Cardiac muscle cell (in vitro differentiated cells and primary cell): ENCODE measurements at regions not wholly inside any gene's neighbourhood (a gene's known extent, or its start where the extent isn't known, plus 50 kb on each side); places are given as distances from the start of the nearest gene placed in this dataset.

Source experiments
- DNase-seq, 2 donors: peaks; one replicate each; pipeline versions ENCODE4 v3.0.0 to v3.0.0-alpha.2; 2010 to 2017; ENCODE audit warnings: low read depth in 1 of 2, low spot score in 1 of 2
- H3K27ac ChIP-seq: fragments of 200-600 bp; sonication (generic); 2 replicates; pipeline ENCODE4 v1.5.1; 2016
- H3K27me3 ChIP-seq: fragments of 200-600 bp; sonication (generic); 2 replicates; pipeline ENCODE4 v1.6.0; 2016; ENCODE audit warnings: control low read depth
- H3K36me3 ChIP-seq: fragments of 200-600 bp; sonication (generic); 2 replicates; pipeline ENCODE4 v1.5.1; 2016; ENCODE audit warnings: control low read depth
- H3K4me1 ChIP-seq: fragments of 200-600 bp; sonication (generic); 2 replicates; pipeline ENCODE4 v1.8.1; 2017; ENCODE audit warnings: low read depth, mild to moderate bottlenecking, mixed run types
- H3K4me3 ChIP-seq: fragments of 200-600 bp; sonication (generic); 2 replicates; pipeline ENCODE4 v1.5.1; 2016; ENCODE audit warnings: mild to moderate bottlenecking
- H3K9me3 ChIP-seq: fragments of 200-600 bp; sonication (generic); 2 replicates; pipeline ENCODE4 v1.5.1; 2017; ENCODE audit warnings: low read depth, mild to moderate bottlenecking, control low read depth
- CTCF ChIP-seq: IDR thresholded peaks from 2 replicates; pipeline ENCODE4 v1.5.1; 2012; ENCODE audit warnings: low read depth, mild to moderate bottlenecking, low read length

GRCh38 chr11:33540946-33541915, 159.4 kb downstream of the C11orf91 start:
- no peak for TF ChIP-seq CTCF
- no peak for DNase-seq
- Histone ChIP-seq H3K4me3 (no peak overlapping the region), H3K36me3 (no peaks in the 10 kb centered on the region), H3K27me3 (no peaks in the 10 kb centered on the region), H3K9me3 (no peaks in the 10 kb centered on the region), H3K4me1 (no peaks in the 10 kb centered on the region), H3K27ac (no peak overlapping the region)

GRCh38 chr11:33540427-33540826, 160.2 kb downstream of the C11orf91 start:
- no peak for TF ChIP-seq CTCF

GRCh38 chr11:33539751-33540150, 160.9 kb downstream of the C11orf91 start:
- no peaks in the 10 kb centered on the region for H3K27me3 ChIP-seq
- H3K4me1 ChIP-seq, result no peaks in the 10 kb centered on the region
- TF ChIP-seq CTCF, result no peak
- DNase-seq, result no peak
- no peaks in the 10 kb centered on the region for H3K36me3 ChIP-seq
- H3K4me3 ChIP-seq, result no peak overlapping the region
- no peaks in the 10 kb centered on the region for H3K9me3 ChIP-seq
- H3K27ac ChIP-seq, result no peak overlapping the region

More at GRCh38 chr11:33540427-33540826, 160.2 kb downstream of the C11orf91 start:
- no peaks in the 10 kb centered on the region for H3K9me3 ChIP-seq
- DNase-seq, result no peak
- H3K36me3 ChIP-seq, result no peaks in the 10 kb centered on the region
- H3K4me3 ChIP-seq, result no peak overlapping the region
- no peak overlapping the region for H3K27ac ChIP-seq
- H3K4me1 ChIP-seq, result no peaks in the 10 kb centered on the region
- H3K27me3 ChIP-seq, result no peaks in the 10 kb centered on the region

GRCh38 chr11:33538726-33539125, 161.9 kb downstream of the C11orf91 start:
- H3K27ac ChIP-seq, result no peak overlapping the region
- DNase-seq, result no peak
- H3K4me1 ChIP-seq, result no peaks in the 10 kb centered on the region
- no peaks in the 10 kb centered on the region for H3K36me3 ChIP-seq
- no peaks in the 10 kb centered on the region for H3K9me3 ChIP-seq
- no peak for TF ChIP-seq CTCF
- H3K4me3 ChIP-seq, result no peak overlapping the region
- H3K27me3 ChIP-seq, result no peaks in the 10 kb centered on the region

GRCh38 chr11:33536178-33536577, 164.4 kb downstream of the C11orf91 start:
- no peak for DNase-seq
- Histone ChIP-seq H3K4me3 (no peak overlapping the region), H3K4me1 (no peaks in the 10 kb centered on the region), H3K27me3 (no peaks in the 10 kb centered on the region), H3K27ac (no peak overlapping the region), H3K9me3 (no peaks in the 10 kb centered on the region), H3K36me3 (no peaks in the 10 kb centered on the region)
- TF ChIP-seq CTCF, result no peak
